Keratinocyte (primary cell): ENCODE measurements at regions not wholly inside any gene's neighbourhood (a gene's known extent, or its start where the extent isn't known, plus 50 kb on each side); places are given as distances from the start of the nearest gene placed in this dataset.
"Not testable (repeated sequence)": the region's sequence is repeated elsewhere in the genome, so short reads cannot be mapped to it uniquely, and the experiment has no call there.

Experiments used
- DNase-seq: peaks from one replicate; pipeline ENCODE4 v3.0.0-alpha.2; 2011; ENCODE audit warnings: low read depth, missing footprints, low spot score
- FAIRE-seq: peaks from 2 replicates; lab custom pipeline; 2011; peaks lifted over from hg19 to GRCh38; lab: Jason Lieb, UNC
- H2AFZ ChIP-seq: 2 replicates; pipeline ENCODE4 v1.6.0; 2012; ENCODE audit warnings: low read length, control low read depth, inconsistent platforms; ENCODE audit not compliant: control insufficient read depth
- H3K27ac ChIP-seq: 2 replicates; pipeline ENCODE4 v1.5.1; 2011; ENCODE audit warnings: low read length; ENCODE audit not compliant: control insufficient read depth, insufficient read depth
- H3K27me3 ChIP-seq: 3 replicates; pipeline ENCODE4 v1.6.0; 2011; ENCODE audit warnings: low read length; ENCODE audit not compliant: control insufficient read depth, insufficient read depth; ENCODE audit errors: extremely low read depth
- H3K36me3 ChIP-seq, 2 experiments: 2 replicates in 1 of 2; 3 replicates in 1 of 2; pipeline ENCODE4 v1.5.1; 2011; ENCODE audit warnings: low read length in 2 of 2, mild to moderate bottlenecking in 1 of 2; ENCODE audit not compliant: control insufficient read depth in 2 of 2, insufficient read depth in 2 of 2; ENCODE audit errors: extremely low read depth in 1 of 2
- H3K4me1 ChIP-seq: 3 replicates; pipeline ENCODE4 v1.5.1; 2011; ENCODE audit warnings: low read length; ENCODE audit not compliant: control insufficient read depth, insufficient read depth; ENCODE audit errors: extremely low read depth
- H3K4me2 ChIP-seq: 3 replicates; pipeline ENCODE4 v1.6.0; 2011; ENCODE audit warnings: low read depth, low read length; ENCODE audit not compliant: control insufficient read depth, insufficient read depth; ENCODE audit errors: extremely low read depth
- H3K4me3 ChIP-seq, 3 experiments: fragments of 200-600 bp in 1 of 3; sonication (generic) in 1 of 3; 2 replicates in 2 of 3; 3 replicates in 1 of 3; pipeline ENCODE4 v1.5.1; 2011 to 2016; ENCODE audit warnings: low read length in 3 of 3, mild to moderate bottlenecking in 3 of 3, control low read depth in 2 of 3, inconsistent platforms in 1 of 3, low read depth in 1 of 3, mixed read lengths in 1 of 3, mixed run types in 1 of 3, moderate library complexity in 1 of 3; ENCODE audit not compliant: control insufficient read depth in 2 of 3, insufficient read depth in 2 of 3; ENCODE audit errors: extremely low read depth in 1 of 3
- H3K79me2 ChIP-seq: 2 replicates; pipeline ENCODE4 v1.6.0; 2012; ENCODE audit warnings: low read length; ENCODE audit not compliant: control insufficient read depth, insufficient read depth
- H3K9ac ChIP-seq: 3 replicates; pipeline ENCODE4 v1.6.0; 2011; ENCODE audit warnings: low read length; ENCODE audit not compliant: control insufficient read depth, insufficient read depth; ENCODE audit errors: extremely low read depth
- H3K9me1 ChIP-seq: 3 replicates; pipeline ENCODE4 v1.6.0; 2011; ENCODE audit warnings: low read length; ENCODE audit not compliant: control insufficient read depth, insufficient read depth; ENCODE audit errors: extremely low read depth
- H3K9me3 ChIP-seq: 2 replicates; pipeline ENCODE4 v1.5.1; 2012; ENCODE audit warnings: low read depth, low read length; ENCODE audit not compliant: control insufficient read depth
- H4K20me1 ChIP-seq: 3 replicates; pipeline ENCODE4 v1.6.0; 2011; ENCODE audit warnings: low read length; ENCODE audit not compliant: control insufficient read depth, insufficient read depth; ENCODE audit errors: extremely low read depth
- CTCF ChIP-seq, 3 experiments: IDR thresholded peaks in 1 of 3; conservative IDR thresholded peaks in 1 of 3; optimal IDR thresholded peaks in 1 of 3; 2 replicates in 2 of 3; 3 replicates in 1 of 3; pipeline versions ENCODE3 to v1.5.1; 2011; ENCODE audit warnings: low read length in 3 of 3, mild to moderate bottlenecking in 3 of 3, moderate library complexity in 2 of 3, control low read depth in 1 of 3, inconsistent platforms in 1 of 3; ENCODE audit not compliant: insufficient read depth in 2 of 3; ENCODE audit errors: extremely low read depth in 1 of 3
- EZH2 ChIP-seq: IDR thresholded peaks from one replicate; pipeline ENCODE4 v1.6.1; 2012; ENCODE audit warnings: inconsistent platforms, mild to moderate bottlenecking, low read length, moderate library complexity
- dilution Hi-C: fragments of 300-500 bp; cut with MboI; formaldehyde crosslinking; loops from one replicate; pipeline ENCODE4 v1.7.0; 2020; ENCODE audit warnings: low sequenced_read_pairs; ENCODE audit not compliant: extremely low pct_ligation_motif_present

GRCh38 chr5:25448190-25448621, 803.4 kb upstream of the CDH10 start:
- TF ChIP-seq EZH2, result no peak
- TF ChIP-seq CTCF (optimal IDR thresholded peaks at IDR 0.05 in 1 of 3, IDR thresholded peaks at IDR 0.05 in 1 of 3, conservative IDR thresholded peaks at IDR 0.05 in 1 of 3; ENCODE audit: extremely low read depth in 1 of 3, insufficient read depth in 2 of 3, low read length in 3 of 3), result no peak
- FAIRE-seq (no peak), DNase-seq (no peak)
- H3K27me3 ChIP-seq, result no peaks in the 10 kb centered on the region
- H3K9me3 ChIP-seq, result no peaks in the 10 kb centered on the region
- H3K4me1 ChIP-seq, result no peaks in the 10 kb centered on the region
- peak overlapping the region; percentile 46 for H2AFZ ChIP-seq
- no peaks in the 10 kb centered on the region for H3K36me3 ChIP-seq
- dilution Hi-C loops, result no loop called here
- H3K27ac ChIP-seq, result no peak overlapping the region
- H3K4me3 ChIP-seq, result no peak overlapping the region
- H3K79me2 ChIP-seq, result no peaks in the 10 kb centered on the region
- H3K9ac ChIP-seq, result no peak overlapping the region
- peak overlapping the region; percentile 3 for H3K4me2 ChIP-seq
- no peaks in the 10 kb centered on the region for H3K9me1 ChIP-seq
- H4K20me1 ChIP-seq, result no peaks in the 10 kb centered on the region

- H4K20me1 ChIP-seq, H3K36me3 ChIP-seq, H3K79me2 ChIP-seq, H3K27ac ChIP-seq, DNase-seq, H3K9me3 ChIP-seq, FAIRE-seq, H3K4me3 ChIP-seq, H3K9ac ChIP-seq, H3K4me2 ChIP-seq, H2AFZ ChIP-seq, H3K27me3 ChIP-seq, dilution Hi-C loops, H3K9me1 ChIP-seq, H3K4me1 ChIP-seq: not testable (repeated sequence)
These were observed 801.3 kb upstream of the CDH10 start for GRCh38 chr5:25446061-25446420.

- H3K27me3 ChIP-seq, H3K9ac ChIP-seq, H3K4me3 ChIP-seq, H3K9me3 ChIP-seq, H3K79me2 ChIP-seq, H3K36me3 ChIP-seq, H3K27ac ChIP-seq, H3K9me1 ChIP-seq, H2AFZ ChIP-seq, H3K4me1 ChIP-seq, dilution Hi-C loops, FAIRE-seq, DNase-seq, H3K4me2 ChIP-seq, H4K20me1 ChIP-seq: not testable (repeated sequence)
These were observed 800.7 kb upstream of the CDH10 start for GRCh38 chr5:25445381-25446060.
